ENCODE measurements at regions not wholly inside any gene's neighbourhood (a gene's known extent, or its start where the extent isn't known, plus 50 kb on each side); places are given as distances from the start of the nearest gene placed in this dataset.

GRCh38 chr7:125892434-125892833 is 962.8 kb upstream of the POT1 start:
- H3K27ac Mint-ChIP-seq: no peak overlapping the region
- no peaks in the 10 kb centered on the region for H3K27me3 Mint-ChIP-seq
- H3K4me1 Mint-ChIP-seq (ENCODE audit: low read depth): no peaks in the 10 kb centered on the region
- H3K4me3 Mint-ChIP-seq: no peak overlapping the region
- H3K36me3 Mint-ChIP-seq (ENCODE audit: low read depth): no peaks in the 10 kb centered on the region
- intact Hi-C loops (cut with micrococcal nuclease): no loop called here
- peaks cover 20% of the 10 kb centered on the region for H3K9me3 Mint-ChIP-seq

- H3K4me1 Mint-ChIP-seq (ENCODE audit: low read depth): no peaks in the 10 kb centered on the region
- intact Hi-C loops (cut with micrococcal nuclease): no loop called here
- no peak overlapping the region for H3K4me3 Mint-ChIP-seq
- no peaks in the 10 kb centered on the region for H3K36me3 Mint-ChIP-seq (ENCODE audit: low read depth)
- H3K9me3 Mint-ChIP-seq: no peaks in the 10 kb centered on the region
- no peak overlapping the region for H3K27ac Mint-ChIP-seq
- no peaks in the 10 kb centered on the region for H3K27me3 Mint-ChIP-seq
These were observed 949.4 kb upstream of the POT1 start for GRCh38 chr7:125878988-125879387.

DNA sequence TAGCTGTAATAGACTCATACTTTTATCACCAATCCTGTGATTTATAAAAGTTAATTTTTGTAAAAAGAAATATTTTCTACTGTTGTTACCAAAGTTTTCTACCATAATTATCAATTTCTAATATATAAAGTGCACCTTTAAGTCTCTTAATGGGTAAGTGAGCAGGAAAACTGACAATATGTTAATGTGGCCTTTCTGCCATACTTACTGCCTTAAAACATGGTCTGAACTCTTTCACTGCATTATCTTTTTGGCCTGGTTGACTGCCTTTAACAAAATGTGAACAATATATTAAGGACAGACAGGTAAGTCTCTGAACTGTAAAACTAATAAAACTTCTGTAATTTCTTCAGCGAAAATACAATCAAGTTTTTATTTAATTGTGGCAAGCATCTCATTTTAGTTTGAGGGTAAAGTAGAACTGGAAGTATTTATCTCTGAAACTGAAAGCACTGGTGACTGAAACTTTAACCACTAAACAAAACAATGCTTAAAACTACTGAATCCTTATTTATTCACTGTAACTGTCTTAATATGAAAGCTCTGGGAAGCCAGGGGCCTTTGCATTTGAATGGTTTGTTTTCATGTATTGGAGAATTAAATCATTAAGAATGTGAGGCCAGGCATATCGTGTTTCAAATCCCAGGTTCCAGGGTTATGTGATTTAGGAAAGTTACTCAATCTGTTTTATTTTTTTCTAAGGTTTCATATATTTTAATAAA is 948.8 kb upstream of the POT1 start:
- no peaks in the 10 kb centered on the region for H3K27me3 Mint-ChIP-seq
- intact Hi-C loops (cut with micrococcal nuclease): no loop called here

DNA sequence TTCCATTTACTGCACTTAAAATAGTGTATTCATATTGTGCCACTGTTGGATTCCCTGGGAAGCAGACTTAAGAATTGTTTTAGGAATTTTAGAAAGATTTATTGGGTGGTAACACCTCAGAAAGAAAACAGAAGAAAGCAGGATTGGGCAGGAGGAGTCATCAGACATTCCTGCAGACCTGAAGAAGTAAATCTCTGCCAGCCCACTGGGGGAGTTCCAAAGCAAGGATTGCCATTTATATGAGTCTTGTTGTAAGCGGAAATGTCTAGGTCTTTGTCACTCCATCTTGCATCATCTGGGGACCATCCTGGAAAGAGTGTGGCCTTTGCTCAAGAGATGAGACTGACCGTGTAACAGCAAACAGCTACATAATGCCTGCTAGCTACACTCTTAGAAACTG is 947.6 kb upstream of the POT1 start:
- Mint-ChIP-seq H3K27me3 (no peaks in the 10 kb centered on the region), H3K4me3 (no peak overlapping the region), H3K27ac (no peak overlapping the region), H3K9me3 (peaks cover 8% of the 10 kb centered on the region), H3K36me3 (ENCODE audit: low read depth) (no peaks in the 10 kb centered on the region), H3K4me1 (ENCODE audit: low read depth) (no peaks in the 10 kb centered on the region)
- intact Hi-C loops (cut with micrococcal nuclease): no loop called here

More for the DNA sequence above, 948.8 kb upstream of the POT1 start:
- Mint-ChIP-seq H3K36me3 (ENCODE audit: low read depth) (no peaks in the 10 kb centered on the region), H3K4me3 (no peak overlapping the region), H3K4me1 (ENCODE audit: low read depth) (no peaks in the 10 kb centered on the region), H3K27ac (no peak overlapping the region), H3K9me3 (no peaks in the 10 kb centered on the region)

GRCh38 chr7:125876431-125876830 is 946.8 kb upstream of the POT1 start:
- no peak overlapping the region for H3K27ac Mint-ChIP-seq
- no peak overlapping the region for H3K4me3 Mint-ChIP-seq
- no peaks in the 10 kb centered on the region for H3K36me3 Mint-ChIP-seq (ENCODE audit: low read depth)
- H3K9me3 Mint-ChIP-seq: peaks cover 10% of the 10 kb centered on the region
- intact Hi-C loops (cut with micrococcal nuclease): no loop called here
- H3K27me3 Mint-ChIP-seq: no peaks in the 10 kb centered on the region
- no peaks in the 10 kb centered on the region for H3K4me1 Mint-ChIP-seq (ENCODE audit: low read depth)

DNA sequence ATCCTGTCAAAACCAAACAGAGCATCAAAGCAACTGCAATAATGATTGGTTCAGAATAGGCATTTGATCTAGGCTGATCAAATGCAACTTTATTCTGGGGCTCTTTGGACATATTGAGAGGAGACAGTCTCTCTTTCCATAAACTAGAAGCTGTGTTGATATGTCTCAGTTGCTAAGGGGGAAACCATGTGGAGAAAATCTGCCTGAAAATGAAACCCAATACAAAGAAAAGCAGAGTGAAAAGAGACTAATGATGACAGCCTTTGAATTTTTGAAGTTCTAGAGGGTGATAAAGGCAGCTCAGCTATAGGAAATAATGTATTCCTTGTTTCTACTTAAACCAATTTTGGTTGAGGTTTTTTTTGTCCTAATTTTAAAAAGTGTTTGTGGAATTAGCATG is 941.8 kb upstream of the POT1 start:
- intact Hi-C loops (cut with micrococcal nuclease): no loop called here
- Mint-ChIP-seq H3K4me3 (no peak overlapping the region), H3K27me3 (no peaks in the 10 kb centered on the region), H3K4me1 (ENCODE audit: low read depth) (no peaks in the 10 kb centered on the region), H3K9me3 (peaks cover 10% of the 10 kb centered on the region), H3K27ac (no peak overlapping the region), H3K36me3 (ENCODE audit: low read depth) (no peaks in the 10 kb centered on the region)

DNA sequence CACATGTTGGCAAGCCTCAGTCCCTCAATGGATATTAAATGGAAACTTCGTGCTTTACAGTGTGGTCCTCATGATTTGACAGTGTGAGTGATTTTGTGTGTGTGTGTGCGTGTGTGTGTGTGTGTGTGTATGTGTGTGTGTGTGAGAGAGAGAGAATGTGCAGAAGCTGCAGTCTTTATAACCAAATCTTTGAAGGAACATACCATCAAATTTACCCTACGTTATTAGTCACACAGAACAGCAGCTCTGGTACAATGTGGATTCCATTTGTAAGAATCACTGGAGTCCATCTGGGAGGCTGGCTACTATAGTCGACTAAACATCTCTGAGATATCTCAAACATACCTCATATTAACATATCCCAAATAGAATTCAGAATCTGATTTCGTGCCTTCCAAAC is 928.0 kb upstream of the POT1 start:
- Mint-ChIP-seq H3K27me3 (no peaks in the 10 kb centered on the region), H3K36me3 (ENCODE audit: low read depth) (no peaks in the 10 kb centered on the region), H3K27ac (no peak overlapping the region), H3K9me3 (peaks cover 61% of the 10 kb centered on the region), H3K4me3 (no peak overlapping the region), H3K4me1 (ENCODE audit: low read depth) (no peaks in the 10 kb centered on the region)
- intact Hi-C loops (cut with micrococcal nuclease): no loop called here

- no peaks in the 10 kb centered on the region for H3K36me3 Mint-ChIP-seq (ENCODE audit: low read depth)
These were observed 918.5 kb upstream of the POT1 start for GRCh38 chr7:125848157-125848556.

DNA sequence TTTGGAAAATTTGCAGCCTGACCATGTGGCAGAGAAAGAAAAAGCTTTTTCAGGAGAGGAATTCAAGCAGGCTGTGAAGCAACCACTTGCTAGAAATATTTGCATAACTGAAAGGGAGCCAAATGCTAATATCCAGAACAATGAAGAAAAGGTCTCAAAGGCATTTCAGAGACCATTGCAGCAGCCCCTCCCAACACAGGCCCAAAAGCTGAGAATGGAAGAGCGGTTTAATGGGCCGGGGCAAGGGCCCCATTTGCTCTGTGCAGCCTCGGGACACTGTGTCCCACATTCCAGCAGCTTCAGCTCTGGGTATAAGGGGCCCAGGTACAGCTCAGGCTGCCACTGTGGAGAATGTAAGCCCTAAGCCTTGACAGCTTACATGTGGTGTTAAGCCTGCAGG is 918.1 kb upstream of the POT1 start:
- intact Hi-C loops (cut with micrococcal nuclease): no loop called here
- no peaks in the 10 kb centered on the region for H3K36me3 Mint-ChIP-seq (ENCODE audit: low read depth)
- no peaks in the 10 kb centered on the region for H3K4me1 Mint-ChIP-seq (ENCODE audit: low read depth)
- no peak overlapping the region for H3K27ac Mint-ChIP-seq
- H3K9me3 Mint-ChIP-seq: peaks cover 40% of the 10 kb centered on the region
- no peak overlapping the region for H3K4me3 Mint-ChIP-seq
- H3K27me3 Mint-ChIP-seq: no peaks in the 10 kb centered on the region

More at GRCh38 chr7:125848157-125848556, 918.5 kb upstream of the POT1 start:
- no peaks in the 10 kb centered on the region for H3K4me1 Mint-ChIP-seq (ENCODE audit: low read depth)
- H3K9me3 Mint-ChIP-seq: peaks cover 40% of the 10 kb centered on the region
- H3K27me3 Mint-ChIP-seq: no peaks in the 10 kb centered on the region
- no peak overlapping the region for H3K27ac Mint-ChIP-seq
- intact Hi-C loops (cut with micrococcal nuclease): no loop called here
- no peak overlapping the region for H3K4me3 Mint-ChIP-seq

DNA sequence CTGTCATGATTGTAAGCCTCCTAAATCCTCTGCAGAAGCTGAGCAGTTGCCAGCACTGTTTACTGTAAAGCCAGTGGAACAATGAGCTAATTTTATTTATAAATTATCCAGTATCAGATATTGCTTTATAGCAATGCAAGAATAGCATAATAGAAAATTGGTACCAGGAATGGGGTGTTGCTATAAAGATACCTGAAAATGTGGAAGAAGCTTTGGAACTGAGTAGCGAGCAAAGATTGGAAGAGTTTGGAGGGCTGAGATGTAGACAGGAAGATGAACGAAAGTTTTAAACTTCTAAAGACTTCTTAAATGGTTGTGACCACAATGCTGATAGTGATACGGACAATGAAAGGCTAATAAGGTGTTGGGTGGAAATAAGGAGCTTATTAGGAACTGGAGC is 917.4 kb upstream of the POT1 start:
- intact Hi-C loops (cut with micrococcal nuclease): no loop called here
- H3K27me3 Mint-ChIP-seq: no peaks in the 10 kb centered on the region
- H3K27ac Mint-ChIP-seq: no peak overlapping the region
- H3K4me1 Mint-ChIP-seq (ENCODE audit: low read depth): no peaks in the 10 kb centered on the region
- H3K36me3 Mint-ChIP-seq (ENCODE audit: low read depth): no peaks in the 10 kb centered on the region
- peaks cover 40% of the 10 kb centered on the region for H3K9me3 Mint-ChIP-seq
- H3K4me3 Mint-ChIP-seq: no peak overlapping the region

DNA sequence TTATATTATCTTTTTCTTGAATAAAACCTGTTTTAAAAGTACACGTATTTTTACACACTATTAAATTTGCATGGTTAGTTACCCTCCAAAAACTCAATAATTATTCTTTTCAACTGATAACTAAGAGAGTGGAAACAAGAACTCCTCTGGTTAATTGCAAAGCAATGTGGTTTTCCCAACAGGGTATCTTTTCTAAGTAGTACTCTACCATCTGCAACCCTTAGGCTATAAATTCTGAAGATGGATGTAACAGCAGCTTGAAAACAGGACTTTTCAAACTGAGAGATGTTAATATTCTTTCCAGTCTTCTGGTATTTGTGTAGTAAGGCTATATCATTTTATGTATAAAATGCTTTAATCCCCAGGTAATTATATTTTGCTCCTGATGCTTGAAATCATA is 916.1 kb upstream of the POT1 start:
- Mint-ChIP-seq H3K27me3 (no peaks in the 10 kb centered on the region), H3K4me1 (ENCODE audit: low read depth) (no peaks in the 10 kb centered on the region), H3K4me3 (no peak overlapping the region), H3K9me3 (peaks cover 44% of the 10 kb centered on the region), H3K36me3 (ENCODE audit: low read depth) (no peaks in the 10 kb centered on the region), H3K27ac (no peak overlapping the region)
- intact Hi-C loops (cut with micrococcal nuclease): no loop called here

DNA sequence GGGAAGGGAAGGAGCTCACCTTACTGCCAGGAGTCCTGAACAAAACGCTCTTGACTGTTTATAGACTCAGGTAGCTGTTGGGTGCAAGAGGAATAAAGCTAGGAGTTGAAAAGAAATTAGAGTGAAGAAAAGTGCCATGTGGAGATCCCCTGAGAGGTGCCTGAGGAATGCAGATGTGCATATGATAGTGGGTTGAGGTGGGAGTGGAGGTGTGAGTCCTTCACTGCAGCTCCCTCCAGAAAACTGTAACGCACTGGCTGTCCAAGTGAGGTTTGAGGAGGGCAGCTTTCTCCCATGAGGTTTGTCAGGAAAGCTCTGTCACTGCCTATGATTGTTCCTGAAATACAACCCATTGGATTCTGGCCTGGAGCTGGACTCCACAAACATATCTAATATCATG is 904.8 kb upstream of the POT1 start:
- intact Hi-C loops (cut with micrococcal nuclease): no loop called here
- H3K27ac Mint-ChIP-seq: no peak overlapping the region
- no peaks in the 10 kb centered on the region for H3K4me1 Mint-ChIP-seq (ENCODE audit: low read depth)
- no peak overlapping the region for H3K4me3 Mint-ChIP-seq
- H3K9me3 Mint-ChIP-seq: peaks cover 47% of the 10 kb centered on the region
- no peaks in the 10 kb centered on the region for H3K27me3 Mint-ChIP-seq
- no peaks in the 10 kb centered on the region for H3K36me3 Mint-ChIP-seq (ENCODE audit: low read depth)

- intact Hi-C loops (cut with micrococcal nuclease): no loop called here
- Mint-ChIP-seq H3K4me3 (no peak overlapping the region), H3K36me3 (ENCODE audit: low read depth) (no peaks in the 10 kb centered on the region), H3K27ac (no peak overlapping the region), H3K4me1 (ENCODE audit: low read depth) (no peaks in the 10 kb centered on the region), H3K27me3 (no peaks in the 10 kb centered on the region), H3K9me3 (peaks cover 53% of the 10 kb centered on the region)
These were observed 904.2 kb upstream of the POT1 start for GRCh38 chr7:125833839-125834238.

DNA sequence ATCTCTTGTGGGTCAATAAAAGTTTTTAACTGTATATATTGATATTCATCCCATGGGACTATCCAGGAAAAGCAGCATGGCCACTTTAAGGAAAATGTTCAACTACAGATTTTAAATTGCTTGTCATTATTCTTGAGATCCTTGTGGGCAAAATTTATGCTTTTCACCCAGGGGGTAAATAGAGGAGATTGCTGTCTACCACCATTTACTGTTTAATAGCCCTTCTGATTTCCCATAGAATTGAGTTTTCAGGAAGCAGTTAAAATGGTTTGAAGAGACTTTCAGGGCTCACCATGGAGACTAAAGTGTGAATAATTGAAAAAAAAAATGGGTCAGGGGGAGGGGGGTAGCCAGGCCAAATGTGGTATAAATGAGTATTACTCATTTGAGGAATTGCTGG is 901.1 kb upstream of the POT1 start:
- peaks cover 64% of the 10 kb centered on the region for H3K9me3 Mint-ChIP-seq
- intact Hi-C loops (cut with micrococcal nuclease): no loop called here
- H3K27ac Mint-ChIP-seq: no peak overlapping the region

GRCh38 chr7:125828153-125828700 is 898.6 kb upstream of the POT1 start:
- no peaks in the 10 kb centered on the region for H3K4me1 Mint-ChIP-seq (ENCODE audit: low read depth)
- H3K36me3 Mint-ChIP-seq (ENCODE audit: low read depth): no peaks in the 10 kb centered on the region
- peaks cover 42% of the 10 kb centered on the region for H3K9me3 Mint-ChIP-seq

More for the DNA sequence above, 901.1 kb upstream of the POT1 start:
- H3K4me3 Mint-ChIP-seq: no peak overlapping the region
- no peaks in the 10 kb centered on the region for H3K27me3 Mint-ChIP-seq
- no peaks in the 10 kb centered on the region for H3K4me1 Mint-ChIP-seq (ENCODE audit: low read depth)
- H3K36me3 Mint-ChIP-seq (ENCODE audit: low read depth): no peaks in the 10 kb centered on the region

More at GRCh38 chr7:125828153-125828700, 898.6 kb upstream of the POT1 start:
- no peaks in the 10 kb centered on the region for H3K27me3 Mint-ChIP-seq
- intact Hi-C loops (cut with micrococcal nuclease): no loop called here
- H3K4me3 Mint-ChIP-seq: no peak overlapping the region
- H3K27ac Mint-ChIP-seq: no peak overlapping the region

Data from dendritic cell treated with granulocyte-macrophage colony-stimulating factor and Interleukin-4, amounts not matched to agents 40 ng/mL and 50 ng/mL, for 4 days (primary cell).